Fibroblast of peridontal ligament (primary cell): ENCODE measurements at regions not wholly inside any gene's neighbourhood (a gene's known extent, or its start where the extent isn't known, plus 50 kb on each side); places are given as distances from the start of the nearest gene placed in this dataset.
"Not testable (repeated sequence)": the region's sequence is repeated elsewhere in the genome, so short reads cannot be mapped to it uniquely, and the experiment has no call there.

Experiments used
- DNase-seq: peaks from one replicate; pipeline ENCODE4 v3.0.0-alpha.2; 2010; ENCODE audit errors: extremely low read depth

- DNase-seq: no peak
Observed at GRCh38 chr15:68482246-68482645, 50.3 kb upstream of the ITGA11 start.

DNA sequence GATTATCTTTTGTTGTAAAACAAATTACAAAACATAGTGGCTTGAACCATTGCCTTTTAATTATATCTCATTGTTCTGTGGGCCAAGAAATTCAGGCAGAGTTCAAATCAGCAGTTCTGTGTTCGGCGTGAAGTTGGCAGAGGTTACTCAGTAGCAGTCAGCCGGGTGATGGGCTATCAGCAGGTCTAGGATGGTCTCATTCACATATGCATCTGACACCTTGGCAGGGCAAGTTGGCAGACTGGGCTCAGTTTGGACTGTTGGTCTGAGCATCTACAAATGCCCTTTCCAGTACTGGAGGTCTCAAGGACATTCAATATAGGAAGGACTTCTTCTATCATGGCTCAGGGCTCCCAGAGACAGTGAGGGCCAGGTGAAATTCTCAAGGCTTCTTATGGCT, 51.2 kb upstream of the ITGA11 start:
- no peak for DNase-seq

GRCh38 chr15:68484220-68484619, 52.3 kb upstream of the ITGA11 start:
- DNase-seq: no peak

GRCh38 chr15:68484696-68485400, 52.9 kb upstream of the ITGA11 start:
- peak; percentile 81 for DNase-seq

DNA sequence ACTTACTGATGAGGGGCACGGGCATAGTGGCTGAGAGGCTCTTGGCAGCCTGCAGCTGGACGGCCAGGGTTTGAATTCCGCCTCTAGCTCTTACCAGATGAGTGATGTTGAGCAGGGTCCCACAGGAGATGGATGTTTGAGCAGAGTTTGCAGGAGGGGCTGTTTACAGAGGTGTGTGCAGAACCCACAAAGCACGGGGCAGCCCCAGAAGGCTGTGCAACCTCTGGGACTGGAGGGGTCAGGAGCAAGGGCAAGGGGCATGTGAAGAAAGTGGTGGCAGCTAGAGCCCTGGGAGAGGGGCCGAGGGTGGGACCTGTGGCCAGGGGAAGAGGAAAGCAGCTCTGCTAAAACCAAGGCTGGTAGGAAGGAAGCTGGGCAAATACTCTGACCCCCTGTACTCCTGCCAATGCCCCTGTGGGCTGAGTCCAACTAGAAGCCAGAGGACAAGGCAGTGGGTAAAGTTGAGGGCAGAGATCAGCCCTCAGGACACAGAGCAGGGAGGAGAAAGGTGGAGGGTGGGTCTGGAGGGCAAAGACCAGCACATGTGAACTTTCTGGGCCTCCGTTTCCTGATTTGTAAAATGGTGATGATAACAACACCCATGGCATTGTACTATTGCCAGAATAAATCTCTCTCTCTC, 53.9 kb upstream of the ITGA11 start:
- DNase-seq: no peak

GRCh38 chr15:68487087-68487843, 55.3 kb upstream of the ITGA11 start:
- DNase-seq: peak; percentile 55

- DNase-seq: no peak
Observed at GRCh38 chr15:68488290-68488689, 56.3 kb upstream of the ITGA11 start.

- no peak for DNase-seq
Observed at GRCh38 chr15:68488966-68489365, 57.0 kb upstream of the ITGA11 start.

GRCh38 chr15:68489421-68489820, 57.5 kb upstream of the ITGA11 start:
- no peak for DNase-seq

DNA sequence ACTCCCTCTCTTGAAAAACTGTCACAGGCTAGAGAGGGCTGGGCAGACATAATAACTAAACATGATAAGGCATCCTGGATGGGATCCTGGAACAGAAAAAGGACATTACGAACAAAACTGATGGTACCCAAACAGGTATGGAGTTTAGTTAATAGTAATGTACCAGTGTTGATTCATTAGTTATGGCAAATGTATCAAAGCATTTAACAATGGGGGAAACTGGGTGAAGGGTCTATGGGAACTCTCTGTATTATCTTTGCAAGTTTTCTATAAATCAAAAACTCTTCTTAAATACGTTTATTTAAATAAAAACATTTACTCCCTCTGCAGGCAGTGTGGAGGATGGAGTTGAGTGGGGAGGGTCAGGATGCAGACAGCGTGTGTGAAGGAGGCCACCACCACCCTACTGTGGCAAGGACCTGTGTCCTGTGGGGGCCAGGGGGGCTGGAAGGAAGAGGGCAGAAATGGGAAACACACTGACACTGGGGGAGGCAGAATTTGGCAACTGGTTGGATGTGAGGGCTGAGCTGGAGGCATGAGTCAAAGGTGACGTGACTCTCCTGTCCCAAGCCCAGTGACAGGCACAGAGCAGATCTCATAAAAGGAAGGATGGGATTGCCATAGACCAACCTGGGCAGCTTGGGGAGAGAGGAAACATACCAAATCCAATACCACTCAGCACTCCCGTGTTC, 59.6 kb upstream of the ITGA11 start:
- DNase-seq: no peak

- peak; percentile 53 for DNase-seq
Observed at GRCh38 chr15:68492855-68493254, 60.9 kb upstream of the ITGA11 start.

DNA sequence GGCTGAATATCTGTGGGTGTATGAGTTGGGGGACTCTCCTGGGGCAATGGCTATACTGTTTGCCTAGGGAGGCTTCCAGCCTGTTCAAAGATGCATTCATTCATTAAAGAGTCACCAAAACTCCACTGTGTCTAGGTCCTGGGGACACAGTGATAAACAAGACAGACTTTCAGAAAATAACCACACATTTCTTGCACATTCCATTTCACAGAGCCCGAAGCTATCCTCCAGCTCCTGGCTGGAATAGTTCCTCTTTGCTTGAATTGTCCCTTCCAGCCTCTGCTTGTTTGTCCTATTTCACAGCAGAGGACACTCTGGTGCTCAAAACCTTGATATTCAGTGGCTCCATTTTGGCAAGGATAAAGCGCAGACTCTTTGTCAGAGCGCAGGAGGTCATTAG, 61.7 kb upstream of the ITGA11 start:
- DNase-seq: no peak

GRCh38 chr15:68494573-68495110, 62.7 kb upstream of the ITGA11 start:
- DNase-seq: no peak

GRCh38 chr15:68495221-68495950, 63.4 kb upstream of the ITGA11 start:
- DNase-seq: no peak

GRCh38 chr15:68495981-68496705, 64.2 kb upstream of the ITGA11 start:
- DNase-seq: no peak

- DNase-seq: not testable (repeated sequence)
Observed at GRCh38 chr15:68496751-68497150, 64.8 kb upstream of the ITGA11 start.

DNA sequence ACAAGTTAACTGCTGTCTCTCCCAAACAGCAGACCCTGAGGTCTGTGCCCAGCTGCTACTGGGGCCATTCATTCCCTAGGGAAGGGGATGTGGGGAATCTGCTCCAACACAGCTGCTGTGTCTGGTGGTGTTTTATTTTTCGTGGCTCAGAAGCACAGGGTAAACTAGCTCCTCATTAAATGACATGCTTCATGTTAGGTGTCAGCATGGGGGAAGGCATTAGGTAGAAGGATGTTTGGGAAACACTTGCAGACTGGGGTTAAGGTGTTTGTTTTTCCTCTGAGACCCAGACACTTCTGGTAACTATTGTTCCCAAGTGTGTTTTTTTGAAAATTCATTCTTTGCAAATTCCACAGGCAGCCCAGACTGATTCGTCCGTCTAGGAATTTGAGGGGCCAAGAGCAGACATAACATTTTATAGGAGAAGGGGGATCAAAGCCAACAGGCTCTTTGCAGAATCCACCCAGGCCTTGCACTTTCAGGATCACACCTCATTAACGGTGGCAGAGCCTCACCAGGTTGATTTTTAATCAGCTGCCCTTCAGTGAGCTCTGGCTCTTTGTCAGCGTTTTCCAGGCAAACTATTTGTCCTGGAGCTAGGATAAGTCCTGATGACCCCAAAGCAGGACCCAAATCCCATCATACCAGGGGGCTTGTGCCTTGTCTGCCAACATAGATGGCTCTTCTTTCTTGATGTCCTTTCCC, 65.4 kb upstream of the ITGA11 start:
- DNase-seq: no peak

DNA sequence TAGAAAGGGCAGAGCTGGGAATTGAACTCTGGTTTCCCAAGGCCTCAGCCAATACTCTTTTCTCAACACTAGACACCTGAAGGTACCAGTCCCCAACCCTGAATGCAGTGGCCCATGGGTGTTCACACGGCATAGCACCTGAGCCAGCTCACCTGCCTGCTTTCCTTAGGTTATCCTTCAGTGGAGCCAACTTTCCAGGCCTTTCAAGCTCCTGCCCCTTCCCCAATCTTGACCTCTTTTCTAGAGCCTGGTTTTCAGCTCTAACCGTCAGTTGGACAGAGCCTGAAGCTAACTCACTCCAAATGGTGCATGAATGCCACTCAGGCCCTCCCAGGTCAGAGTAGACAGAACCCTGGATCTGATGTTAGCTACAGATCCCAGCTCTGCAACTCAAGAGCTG, 66.1 kb upstream of the ITGA11 start:
- DNase-seq: no peak

DNA sequence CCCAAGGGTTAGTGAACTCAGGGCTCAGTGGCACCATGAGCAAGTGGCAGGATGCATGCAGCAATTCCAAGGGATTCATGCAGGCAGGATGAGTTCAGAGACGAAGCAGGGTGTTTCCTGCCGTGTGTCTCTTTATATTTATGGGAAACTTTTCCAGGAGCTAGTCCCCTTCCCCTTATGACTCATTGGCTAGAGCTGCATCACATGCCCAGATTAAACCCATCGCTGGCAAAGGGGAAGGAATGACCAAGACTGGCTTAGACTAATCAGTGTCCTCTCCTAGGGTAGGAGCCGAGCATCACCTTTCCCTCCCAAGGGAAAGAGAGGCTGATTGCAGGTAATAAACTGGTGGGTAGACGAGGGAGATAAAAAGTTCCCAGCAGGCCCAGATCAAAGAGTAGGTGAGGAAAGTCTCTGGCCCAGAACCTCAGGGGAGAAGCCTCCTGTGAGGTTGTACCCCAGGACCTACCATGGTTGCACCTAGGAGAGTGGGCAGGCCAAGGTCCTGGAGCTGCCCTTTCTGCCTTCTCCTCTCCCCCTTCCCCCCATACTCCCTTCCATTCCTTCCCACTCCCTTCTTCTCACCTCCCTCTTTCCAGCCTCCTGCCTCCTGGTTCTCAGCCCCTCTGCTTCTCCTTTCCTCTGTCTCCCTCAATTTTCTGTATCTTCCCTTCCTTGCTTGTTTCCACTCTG, 67.8 kb upstream of the ITGA11 start:
- DNase-seq: no peak
